CD4-positive, alpha-beta memory T cell (primary cell): ENCODE measurements at regions not wholly inside any gene's neighbourhood (a gene's known extent, or its start where the extent isn't known, plus 50 kb on each side); places are given as distances from the start of the nearest gene placed in this dataset.

Experiments
- CTCF ChIA-PET: fragments of 350-600 bp; sonication (Branson Sonifier 250); formaldehyde crosslinking; loops from one replicate; lab custom pipeline; 2021; ENCODE audit warnings: inconsistent platforms; ENCODE audit not compliant: partially characterized antibody; lab: Charles Lee
- POLR2A ChIA-PET: fragments of 350-600 bp; sonication (Branson Sonifier 250); formaldehyde crosslinking; loops from one replicate; lab custom pipeline; 2021; ENCODE audit not compliant: partially characterized antibody; lab: Charles Lee
- DNase-seq, 5 donors: peaks; one replicate each; pipeline versions ENCODE4 v3.0.0 to v3.0.0-alpha.2; 2020 to 2022; ENCODE audit warnings: mixed read lengths in 1 of 5
- H3K27ac ChIP-seq: one replicate; pipeline ENCODE4 v1.7.0; 2013; ENCODE audit warnings: low read depth, low read length
- H3K27me3 ChIP-seq: 2 replicates; pipeline ENCODE4 v1.7.0; 2013; ENCODE audit warnings: mild to moderate bottlenecking, low read length, moderate library complexity; ENCODE audit not compliant: insufficient read depth
- H3K36me3 ChIP-seq: 2 replicates; pipeline ENCODE4 v1.7.0; 2013; ENCODE audit warnings: mild to moderate bottlenecking, low read length, moderate library complexity; ENCODE audit not compliant: insufficient read depth
- H3K4me1 ChIP-seq: 2 replicates; pipeline ENCODE4 v1.7.0; 2013; ENCODE audit warnings: mild to moderate bottlenecking, low read length, moderate library complexity; ENCODE audit not compliant: insufficient read depth
- H3K4me3 ChIP-seq, 2 donors: one replicate each; pipeline ENCODE4 v1.7.0; 2013; ENCODE audit warnings: low read length in 2 of 2, mild to moderate bottlenecking in 1 of 2
- H3K9me3 ChIP-seq, 2 donors: one replicate each; pipeline ENCODE4 v1.7.0; 2013; ENCODE audit warnings: low read length in 2 of 2, control low read depth in 1 of 2; ENCODE audit not compliant: control insufficient read depth in 1 of 2
- H3K27ac Mint-ChIP-seq, 7 donors: one replicate each; pipeline ENCODE4 v1.8.0; 2020 to 2021; ENCODE audit warnings: mixed read lengths in 7 of 7, mild to moderate bottlenecking in 6 of 7, inconsistent platforms in 3 of 7, moderate library complexity in 3 of 7
- H3K27me3 Mint-ChIP-seq, 2 donors: one replicate each; pipeline ENCODE4 v1.8.0; 2020 to 2021; ENCODE audit warnings: mixed read lengths in 2 of 2
- H3K36me3 Mint-ChIP-seq, 2 donors: one replicate each; pipeline ENCODE4 v1.8.0; 2020 to 2021; ENCODE audit warnings: mixed read lengths in 2 of 2, inconsistent platforms in 1 of 2, mild to moderate bottlenecking in 1 of 2
- H3K4me1 Mint-ChIP-seq, 4 donors: one replicate each; pipeline ENCODE4 v1.8.0; 2020 to 2021; ENCODE audit warnings: mixed read lengths in 4 of 4, mild to moderate bottlenecking in 1 of 4
- H3K4me3 Mint-ChIP-seq, 8 donors: one replicate each; pipeline ENCODE4 v1.8.0; 2020 to 2021; ENCODE audit warnings: mixed read lengths in 8 of 8, mild to moderate bottlenecking in 7 of 8, moderate library complexity in 6 of 8, inconsistent platforms in 3 of 8
- H3K9me3 Mint-ChIP-seq, 8 donors: one replicate each; pipeline ENCODE4 v1.8.0; 2020 to 2021; ENCODE audit warnings: mixed read lengths in 8 of 8, mild to moderate bottlenecking in 5 of 8, inconsistent platforms in 3 of 8, moderate library complexity in 1 of 8
- intact Hi-C: fragments of 100-400 bp; cut with micrococcal nuclease; formaldehyde crosslinking; loops from one replicate; pipeline ENCODE4 v1.15.1; 2023

- Histone ChIP-seq H3K27me3 (no peaks in the 10 kb centered on the region), H3K4me3 (no peak overlapping the region), H3K27ac (no peak overlapping the region), H3K4me1 (no peaks in the 10 kb centered on the region), H3K36me3 (no peaks in the 10 kb centered on the region), H3K9me3 (no peaks in the 10 kb centered on the region)
- Mint-ChIP-seq H3K27me3 (no peaks in the 10 kb centered on the region), H3K4me1 (no peaks in the 10 kb centered on the region), H3K36me3 (no peaks in the 10 kb centered on the region), H3K27ac (no peak overlapping the region), H3K4me3 (no peak overlapping the region), H3K9me3 (peaks cover 0 to 11% (median 5%) of the 10 kb centered on the region in 8 donors)
- ChIA-PET CTCF (no interaction called here), POLR2A (no interaction called here)
- no peak for DNase-seq
- intact Hi-C loops: no loop called here
Observed at GRCh38 chrX:124250835-124251437, 81.5 kb upstream of the TEX13D start.

- Histone ChIP-seq H3K36me3 (no peaks in the 10 kb centered on the region), H3K4me1 (no peaks in the 10 kb centered on the region), H3K27me3 (no peaks in the 10 kb centered on the region), H3K27ac (no peak overlapping the region), H3K9me3 (no peaks in the 10 kb centered on the region), H3K4me3 (no peak overlapping the region)
- no peaks in the 10 kb centered on the region for H3K36me3 Mint-ChIP-seq
- CTCF ChIA-PET: interaction anchor here (0.5 kb wide), 1 partner anchor 28 kb away, joined by 3 read pairs; no protein-coding TSS in a partner anchor
- POLR2A ChIA-PET: no interaction called here
- no peak for DNase-seq
- H3K9me3 Mint-ChIP-seq: no peaks in the 10 kb centered on the region
- H3K4me3 Mint-ChIP-seq: no peak overlapping the region
- H3K27ac Mint-ChIP-seq: no peak overlapping the region
- no peaks in the 10 kb centered on the region for H3K4me1 Mint-ChIP-seq
- intact Hi-C loops: no loop called here
- no peaks in the 10 kb centered on the region for H3K27me3 Mint-ChIP-seq
Observed at GRCh38 chrX:124254611-124255010, 77.8 kb upstream of the TEX13D start.

- Histone ChIP-seq H3K36me3 (no peaks in the 10 kb centered on the region), H3K4me3 (no peak overlapping the region), H3K9me3 (no peaks in the 10 kb centered on the region), H3K27me3 (no peaks in the 10 kb centered on the region), H3K27ac (no peak overlapping the region), H3K4me1 (no peaks in the 10 kb centered on the region)
- DNase-seq: no peak
- Mint-ChIP-seq H3K4me1 (no peaks in the 10 kb centered on the region), H3K27me3 (no peaks in the 10 kb centered on the region), H3K9me3 (no peaks in the 10 kb centered on the region), H3K27ac (no peak overlapping the region), H3K4me3 (no peak overlapping the region), H3K36me3 (no peaks in the 10 kb centered on the region)
- intact Hi-C loops: no loop called here
- ChIA-PET CTCF (interaction anchor here (0.6 kb wide), 1 partner anchor 107 kb away, joined by 4 read pairs; no protein-coding TSS in a partner anchor), POLR2A (no interaction called here)
Observed at GRCh38 chrX:124256216-124256615, 76.2 kb upstream of the TEX13D start.

- Mint-ChIP-seq H3K36me3 (no peaks in the 10 kb centered on the region), H3K9me3 (no peaks in the 10 kb centered on the region), H3K4me1 (no peaks in the 10 kb centered on the region), H3K4me3 (no peak overlapping the region), H3K27me3 (no peaks in the 10 kb centered on the region), H3K27ac (no peak overlapping the region)
- no peak overlapping the region for H3K4me3 ChIP-seq
- H3K9me3 ChIP-seq: no peaks in the 10 kb centered on the region
- intact Hi-C loops: no loop called here
- CTCF ChIA-PET: no interaction called here
- no peak for DNase-seq
- POLR2A ChIA-PET: no interaction called here
- no peaks in the 10 kb centered on the region for H3K4me1 ChIP-seq
- H3K27me3 ChIP-seq: no peaks in the 10 kb centered on the region
- no peak overlapping the region for H3K27ac ChIP-seq
- H3K36me3 ChIP-seq: no peaks in the 10 kb centered on the region
Observed at GRCh38 chrX:124256629-124257380, 75.7 kb upstream of the TEX13D start.

GRCh38 chrX:124257924-124258702 is 74.3 kb upstream of the TEX13D start:
- no peaks in the 10 kb centered on the region for H3K27me3 Mint-ChIP-seq
- Histone ChIP-seq H3K36me3 (no peaks in the 10 kb centered on the region), H3K27me3 (no peaks in the 10 kb centered on the region), H3K4me3 (no peak overlapping the region), H3K27ac (no peak overlapping the region), H3K4me1 (no peaks in the 10 kb centered on the region), H3K9me3 (no peaks in the 10 kb centered on the region)
- CTCF ChIA-PET: no interaction called here
- H3K9me3 Mint-ChIP-seq: no peaks in the 10 kb centered on the region
- H3K27ac Mint-ChIP-seq: no peak overlapping the region
- no peaks in the 10 kb centered on the region for H3K36me3 Mint-ChIP-seq
- POLR2A ChIA-PET: no interaction called here
- no peak overlapping the region for H3K4me3 Mint-ChIP-seq
- H3K4me1 Mint-ChIP-seq: no peaks in the 10 kb centered on the region
- intact Hi-C loops: no loop called here
- DNase-seq: no peak

- Histone ChIP-seq H3K27me3 (no peaks in the 10 kb centered on the region), H3K4me1 (no peaks in the 10 kb centered on the region), H3K9me3 (no peaks in the 10 kb centered on the region), H3K36me3 (no peaks in the 10 kb centered on the region), H3K4me3 (no peak overlapping the region), H3K27ac (no peak overlapping the region)
- Mint-ChIP-seq H3K36me3 (no peaks in the 10 kb centered on the region), H3K4me3 (no peak overlapping the region), H3K9me3 (no peaks in the 10 kb centered on the region), H3K4me1 (no peaks in the 10 kb centered on the region), H3K27ac (no peak overlapping the region), H3K27me3 (no peaks in the 10 kb centered on the region)
- DNase-seq: no peak
- POLR2A ChIA-PET: no interaction called here
- CTCF ChIA-PET: no interaction called here
- intact Hi-C loops: no loop called here
Observed at GRCh38 chrX:124260845-124261244, 71.6 kb upstream of the TEX13D start.

GRCh38 chrX:124263743-124264142 is 68.7 kb upstream of the TEX13D start:
- CTCF ChIA-PET: no interaction called here
- Histone ChIP-seq H3K4me3 (no peak overlapping the region), H3K36me3 (no peaks in the 10 kb centered on the region), H3K27ac (no peak overlapping the region), H3K27me3 (no peaks in the 10 kb centered on the region), H3K4me1 (no peaks in the 10 kb centered on the region), H3K9me3 (no peaks in the 10 kb centered on the region)
- Mint-ChIP-seq H3K27me3 (no peaks in the 10 kb centered on the region), H3K4me1 (no peaks in the 10 kb centered on the region), H3K27ac (no peak overlapping the region), H3K9me3 (no peaks in the 10 kb centered on the region), H3K36me3 (no peaks in the 10 kb centered on the region), H3K4me3 (no peak overlapping the region)
- intact Hi-C loops: no loop called here
- peak in 1 of 5 donors; percentile 37 for DNase-seq
- POLR2A ChIA-PET: no interaction called here
